Bronchial epithelial cell (primary cell): ENCODE measurements at regions not wholly inside any gene's neighbourhood (a gene's known extent, or its start where the extent isn't known, plus 50 kb on each side); places are given as distances from the start of the nearest gene placed in this dataset.

Experiments used
- DNase-seq: peaks from one replicate; pipeline ENCODE4 v3.0.0-alpha.2; 2010; ENCODE audit warnings: low read depth
- FAIRE-seq: peaks from 2 replicates; lab custom pipeline; 2011; peaks lifted over from hg19 to GRCh38; lab: Jason Lieb, UNC
- H3K27me3 ChIP-seq: 2 replicates; pipeline ENCODE4 v1.5.1; 2011; ENCODE audit warnings: low read length; ENCODE audit not compliant: control insufficient read depth, insufficient read depth
- H3K36me3 ChIP-seq: 2 replicates; pipeline ENCODE4 v1.5.1; 2011; ENCODE audit warnings: low read length; ENCODE audit not compliant: control insufficient read depth, insufficient read depth
- H3K4me3 ChIP-seq: 2 replicates; pipeline ENCODE4 v1.5.1; 2011; ENCODE audit warnings: mild to moderate bottlenecking, low read depth, low read length, control low read depth
- CTCF ChIP-seq: IDR thresholded peaks from 2 replicates; pipeline ENCODE4 v1.5.1; 2011; ENCODE audit warnings: mild to moderate bottlenecking, moderate library complexity, low read length, control low read depth, inconsistent platforms; ENCODE audit not compliant: insufficient read depth, severe bottlenecking

- no peak for TF ChIP-seq CTCF
- FAIRE-seq (no peak), DNase-seq (no peak)
- H3K27me3 ChIP-seq = no peaks in the 10 kb centered on the region
- no peak overlapping the region for H3K4me3 ChIP-seq
- H3K36me3 ChIP-seq = no peaks in the 10 kb centered on the region
These were observed 242.1 kb downstream of the RPS4Y2 start for GRCh38 chrY:20998016-20998415.

- H3K4me3 ChIP-seq = no peak overlapping the region
- H3K27me3 ChIP-seq = no peaks in the 10 kb centered on the region
- TF ChIP-seq CTCF = no peak
- DNase-seq (no peak), FAIRE-seq (no peak)
- H3K36me3 ChIP-seq = no peaks in the 10 kb centered on the region
These were observed 242.6 kb downstream of the RPS4Y2 start for GRCh38 chrY:20998483-20998882.

GRCh38 chrY:21001102-21001501, 245.2 kb downstream of the RPS4Y2 start:
- Histone ChIP-seq H3K27me3 (no peaks in the 10 kb centered on the region), H3K4me3 (no peak overlapping the region), H3K36me3 (no peaks in the 10 kb centered on the region)
- FAIRE-seq = no peak
- no peak for DNase-seq
- TF ChIP-seq CTCF = no peak

- no peak for DNase-seq
- Histone ChIP-seq H3K27me3 (no peaks in the 10 kb centered on the region), H3K4me3 (no peak overlapping the region), H3K36me3 (no peaks in the 10 kb centered on the region)
- no peak for TF ChIP-seq CTCF
- no peak for FAIRE-seq
These were observed 247.2 kb downstream of the RPS4Y2 start for GRCh38 chrY:21003059-21003458.

DNA sequence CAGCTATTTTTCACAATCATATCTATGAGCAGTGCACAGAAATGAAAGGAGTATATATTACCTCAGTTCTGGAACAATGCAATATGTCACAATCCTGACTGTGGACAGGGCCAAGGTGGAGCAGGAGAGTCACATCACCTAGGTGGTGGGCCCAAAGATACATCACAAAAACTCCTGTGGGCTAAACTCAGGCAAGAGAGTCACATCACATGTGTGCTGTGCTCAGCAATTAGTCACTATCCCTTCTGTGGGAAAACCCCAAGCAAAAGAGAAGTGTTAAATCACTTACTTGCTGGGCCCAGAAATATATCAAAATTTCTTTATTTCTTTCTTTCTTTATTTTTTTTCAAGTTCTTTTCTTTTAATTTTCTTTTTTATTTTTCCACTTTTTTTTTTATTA, 249.6 kb downstream of the RPS4Y2 start:
- FAIRE-seq = no peak
- TF ChIP-seq CTCF = no peak

DNA sequence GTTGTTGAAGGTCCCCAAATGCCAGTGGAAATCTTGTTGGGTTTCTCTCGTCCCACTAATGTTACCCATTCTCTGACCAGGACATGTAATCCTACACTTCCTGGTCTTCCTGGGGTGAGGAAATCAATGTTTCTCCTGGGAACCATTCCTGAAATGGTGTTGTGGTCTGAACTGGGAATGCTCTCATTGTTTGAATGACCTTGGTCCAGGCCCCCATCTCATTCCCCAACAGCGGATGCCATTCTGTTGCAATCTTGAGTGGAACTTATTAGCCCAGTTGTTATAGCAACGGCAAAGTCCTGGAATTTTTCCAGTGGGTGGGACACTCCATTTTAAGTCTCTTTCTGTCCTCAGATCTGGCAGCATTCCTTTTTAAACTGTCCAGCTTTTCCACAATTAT, 265.9 kb downstream of the RPS4Y2 start:
- DNase-seq (no peak), FAIRE-seq (no peak)
- Histone ChIP-seq H3K4me3 (no peak overlapping the region), H3K27me3 (no peaks in the 10 kb centered on the region), H3K36me3 (no peaks in the 10 kb centered on the region)
- no peak for TF ChIP-seq CTCF

More for the DNA sequence above, 249.6 kb downstream of the RPS4Y2 start:
- no peaks in the 10 kb centered on the region for H3K36me3 ChIP-seq
- H3K27me3 ChIP-seq = no peaks in the 10 kb centered on the region
- no peak for DNase-seq
- no peak overlapping the region for H3K4me3 ChIP-seq
